ENCODE measurements at regions not wholly inside any gene's neighbourhood (a gene's known extent, or its start where the extent isn't known, plus 50 kb on each side); places are given as distances from the start of the nearest gene placed in this dataset.
"Not testable (repeated sequence)": the region's sequence is repeated elsewhere in the genome, so short reads cannot be mapped to it uniquely, and the experiment has no call there.

DNA sequence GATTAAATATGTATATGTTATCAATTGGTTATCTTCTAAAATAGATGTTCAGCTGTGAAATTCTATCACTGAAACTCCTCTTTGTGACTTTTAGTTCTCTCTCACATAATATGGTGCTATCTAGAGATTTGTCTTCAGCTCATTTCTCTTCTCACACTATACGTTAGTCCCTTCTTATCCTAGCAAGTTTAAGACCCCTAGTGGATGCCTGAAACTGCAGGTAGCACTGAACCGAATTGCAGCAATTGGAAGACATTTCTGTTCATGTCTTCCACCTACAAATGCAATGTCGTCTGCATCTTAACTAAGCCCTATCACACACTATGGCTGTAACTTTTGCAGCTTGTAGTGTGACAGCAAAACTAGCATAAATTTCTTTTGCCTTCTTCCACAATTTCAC lies 442.7 kb upstream of the POM121L12 start:
- DNase-seq (ENCODE audit: low read depth in 2 of 2) = no peak

- DNase-seq (ENCODE audit: low read depth in 2 of 2) = no peak
Measured at GRCh38 chr7:52586704-52587103, 448.7 kb upstream of the POM121L12 start.

- no peak for DNase-seq (ENCODE audit: low read depth in 2 of 2)
Measured at GRCh38 chr7:52584041-52584440, 451.4 kb upstream of the POM121L12 start.

GRCh38 chr7:52573141-52573540 lies 462.3 kb upstream of the POM121L12 start:
- DNase-seq (ENCODE audit: low read depth in 2 of 2) = not testable (repeated sequence)

DNA sequence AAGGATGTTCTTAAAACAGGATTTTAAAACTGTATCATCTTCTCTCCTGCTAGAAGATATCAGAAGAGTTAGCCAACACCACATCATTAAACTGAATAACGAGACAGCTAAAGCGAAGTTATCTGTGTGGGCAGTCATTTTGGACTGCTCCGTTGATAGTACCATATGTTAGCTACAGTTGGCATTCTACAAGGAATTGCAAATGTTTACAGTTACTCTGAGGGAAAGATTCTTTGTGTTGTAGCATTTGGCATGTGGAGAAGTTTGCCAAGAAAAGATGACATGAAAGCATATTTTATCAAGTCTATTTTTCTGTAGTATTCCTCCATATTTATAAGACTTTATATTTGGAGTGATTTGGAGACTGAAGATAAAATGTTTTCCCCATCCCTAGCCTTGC lies 464.4 kb upstream of the POM121L12 start:
- no peak for DNase-seq (ENCODE audit: low read depth in 2 of 2)

DNA sequence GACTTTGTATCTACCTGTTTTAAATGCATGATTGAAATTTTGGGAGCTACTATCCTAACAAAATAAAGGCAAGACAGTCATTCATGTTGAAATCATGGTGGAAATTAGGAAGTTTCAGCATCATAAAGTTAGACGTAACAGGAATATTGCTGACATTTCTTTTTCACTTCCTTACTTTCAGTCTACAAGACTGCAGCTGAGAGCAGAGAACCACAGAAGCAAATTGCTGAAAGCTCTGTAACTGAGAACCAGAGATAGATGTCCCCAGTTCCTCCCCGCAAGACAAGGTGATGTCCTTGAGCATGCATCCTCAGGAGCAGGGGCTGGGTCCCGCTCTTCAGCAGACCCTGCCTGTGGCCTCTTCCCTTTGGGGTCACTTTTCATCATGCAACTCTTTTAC lies 466.3 kb upstream of the POM121L12 start:
- DNase-seq (ENCODE audit: low read depth in 2 of 2) = no peak

GRCh38 chr7:52565974-52566373 lies 469.5 kb upstream of the POM121L12 start:
- no peak for DNase-seq (ENCODE audit: low read depth in 2 of 2)

DNA sequence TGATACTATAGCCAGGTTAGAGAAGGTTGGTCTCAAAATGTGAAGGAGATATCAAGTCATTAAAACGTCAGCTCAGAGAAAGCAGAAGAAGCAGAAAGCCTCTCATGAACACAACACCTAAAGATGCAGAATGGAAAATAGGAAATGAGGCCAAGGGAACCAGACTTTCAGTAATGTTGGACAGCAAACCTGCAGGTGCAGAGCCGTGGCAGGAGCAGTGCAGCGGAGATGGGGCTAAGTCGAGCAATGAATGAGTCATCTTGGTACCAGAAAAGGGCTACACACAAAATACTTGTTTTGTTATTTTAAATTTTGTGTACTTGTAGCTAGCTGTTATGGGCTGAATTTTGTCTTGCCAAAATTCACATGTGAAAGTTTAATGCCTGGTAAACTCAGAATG lies 479.6 kb upstream of the POM121L12 start:
- no peak for DNase-seq (ENCODE audit: low read depth in 2 of 2)

GRCh38 chr7:52547308-52547910 lies 488.0 kb upstream of the POM121L12 start:
- DNase-seq (ENCODE audit: low read depth in 2 of 2) = no peak

DNA sequence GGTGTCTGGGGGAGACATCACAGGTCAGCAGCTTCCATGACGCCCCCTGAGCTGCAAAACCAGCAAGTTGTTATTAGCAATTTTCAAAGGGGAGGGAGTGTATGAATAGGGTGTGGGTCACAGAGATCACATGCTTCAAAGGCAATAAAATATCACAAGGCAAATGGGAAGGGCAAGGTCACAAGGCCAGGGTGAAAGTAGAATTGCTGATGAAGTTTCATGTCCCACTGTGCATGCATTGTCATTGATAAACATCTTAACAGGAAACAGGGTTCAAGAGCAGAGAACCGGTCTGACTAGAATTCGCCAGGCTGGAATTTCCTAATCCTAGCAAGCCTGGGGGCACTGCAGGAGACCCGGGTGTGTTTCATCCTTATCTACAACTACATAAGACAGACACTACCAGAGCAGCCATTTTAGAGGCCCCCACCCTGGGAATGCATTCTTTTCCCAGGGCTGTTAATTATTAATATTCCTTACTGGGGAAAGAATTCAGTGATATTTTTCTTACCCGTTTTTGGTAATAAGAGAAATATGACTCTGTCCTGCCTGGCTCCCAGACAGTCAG lies 494.2 kb upstream of the POM121L12 start:
- not testable (repeated sequence) for DNase-seq (ENCODE audit: low read depth in 2 of 2)

- DNase-seq (ENCODE audit: low read depth in 2 of 2) = no peak
Measured at GRCh38 chr7:52540041-52540440, 495.4 kb upstream of the POM121L12 start.

- DNase-seq (ENCODE audit: low read depth in 2 of 2) = no peak
Measured at GRCh38 chr7:52539414-52539813, 496.0 kb upstream of the POM121L12 start.

- no peak for DNase-seq (ENCODE audit: low read depth in 2 of 2)
Measured at GRCh38 chr7:52537051-52537450, 498.4 kb upstream of the POM121L12 start.

DNA sequence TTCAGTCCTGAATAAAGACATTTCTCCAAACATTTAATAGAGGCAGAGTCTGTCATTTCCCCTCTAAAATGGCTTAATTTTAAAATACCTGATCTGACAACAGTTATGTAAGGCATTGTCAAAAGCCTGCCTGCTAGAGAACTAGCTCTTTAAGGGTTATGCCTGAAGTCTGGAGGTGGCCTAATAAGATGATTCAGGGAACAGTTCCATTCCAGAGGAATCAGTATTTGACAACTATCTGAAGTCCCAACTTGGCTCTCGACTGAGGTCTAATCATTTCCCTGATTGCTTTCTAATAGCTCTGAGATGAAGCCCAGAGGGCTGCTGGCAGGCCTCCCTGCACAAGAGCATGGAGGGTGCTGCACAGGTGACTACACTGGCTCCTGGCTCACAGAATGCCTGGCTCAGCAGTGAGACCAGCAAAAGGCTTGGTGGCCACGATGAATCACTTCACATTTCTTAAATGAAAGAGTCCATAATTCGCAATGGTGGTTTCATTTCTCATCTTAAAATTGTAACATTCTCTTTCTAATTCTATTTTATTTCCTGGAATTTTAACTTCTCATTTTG lies 509.6 kb upstream of the POM121L12 start:
- no peak for DNase-seq (ENCODE audit: low read depth in 2 of 2)

- no peak for DNase-seq (ENCODE audit: low read depth in 2 of 2)
Measured at GRCh38 chr7:52518869-52519268, 516.6 kb upstream of the POM121L12 start.

- no peak for DNase-seq (ENCODE audit: low read depth in 2 of 2)
Measured at GRCh38 chr7:52512656-52513055, 522.8 kb upstream of the POM121L12 start.

DNA sequence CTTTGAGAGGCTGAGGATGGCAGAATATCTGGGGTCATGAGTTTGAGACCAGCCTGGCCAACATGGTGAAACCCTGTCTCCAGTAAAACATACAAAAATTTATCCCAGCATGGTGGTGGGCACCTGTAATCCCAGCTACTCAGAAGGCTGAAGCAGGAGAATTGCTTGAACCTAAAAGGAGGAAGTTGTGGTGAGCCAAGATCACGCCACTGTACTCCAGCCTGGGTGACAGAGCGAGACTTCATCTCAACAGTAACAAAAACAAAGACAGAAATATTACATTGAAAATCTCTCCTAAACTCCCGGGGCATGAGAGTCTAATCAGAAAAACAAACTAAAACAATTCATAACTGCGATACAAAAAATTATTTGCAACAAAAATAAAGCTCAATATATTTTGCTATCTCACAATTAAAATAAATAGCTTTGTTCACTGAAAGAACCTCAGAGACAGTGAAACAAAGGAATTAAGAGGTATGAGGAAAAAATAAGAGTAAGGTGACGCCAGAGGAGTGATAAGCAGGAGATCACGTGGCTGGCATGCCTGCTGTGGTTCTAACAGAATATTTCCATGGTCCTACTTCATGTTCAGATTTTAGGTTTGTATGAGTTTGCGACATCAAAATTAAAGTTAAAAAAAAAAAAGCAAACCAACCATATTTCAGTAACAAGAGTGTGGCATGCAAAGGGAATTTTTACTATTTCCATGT lies 527.7 kb upstream of the POM121L12 start:
- no peak for DNase-seq (ENCODE audit: low read depth in 2 of 2)

DNA sequence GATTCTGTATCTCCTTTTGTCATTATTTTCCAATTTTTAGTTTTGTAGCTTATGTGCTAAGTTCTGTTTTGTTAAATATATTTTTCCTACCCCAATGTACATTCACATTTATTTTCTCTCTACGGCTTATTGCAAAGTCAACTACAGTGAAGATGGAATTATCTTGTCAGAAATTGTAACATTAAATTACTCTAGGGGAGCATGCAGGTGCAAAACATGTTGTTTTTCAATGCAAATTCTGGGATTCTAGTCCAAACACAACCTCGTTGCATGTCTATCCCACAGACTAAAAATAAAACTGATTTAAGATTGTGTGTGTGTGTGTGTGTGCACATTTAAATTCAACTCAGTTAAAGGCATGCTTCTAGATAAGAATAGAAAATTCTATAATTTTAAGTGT lies 529.1 kb upstream of the POM121L12 start:
- DNase-seq (ENCODE audit: low read depth in 2 of 2) = no peak

DNA sequence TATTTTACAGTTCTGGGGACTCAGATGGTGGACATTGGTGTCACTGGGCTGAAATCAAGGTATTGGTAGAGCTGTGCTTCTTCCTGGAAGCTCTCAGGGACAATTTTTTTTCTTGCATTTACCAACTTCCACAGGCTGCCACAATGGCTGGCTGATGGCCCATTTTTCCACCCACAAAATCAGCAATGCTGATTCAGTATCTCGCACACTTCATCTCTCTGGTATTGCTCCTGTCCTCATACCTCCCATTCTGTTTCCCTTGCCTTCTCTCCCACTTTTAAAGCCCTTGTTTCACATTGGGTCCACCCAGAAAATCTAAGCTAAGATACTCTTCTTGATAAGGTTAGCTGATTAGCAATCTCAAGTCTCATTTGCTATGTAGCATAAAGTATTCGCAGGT lies 530.9 kb upstream of the POM121L12 start:
- no peak for DNase-seq (ENCODE audit: low read depth in 2 of 2)

- no peak for DNase-seq (ENCODE audit: low read depth in 2 of 2)
Measured at GRCh38 chr7:52502281-52502680, 533.2 kb upstream of the POM121L12 start.

GRCh38 chr7:52501696-52502095 lies 533.7 kb upstream of the POM121L12 start:
- DNase-seq (ENCODE audit: low read depth in 2 of 2) = no peak

- DNase-seq (ENCODE audit: low read depth in 2 of 2) = no peak
Measured at GRCh38 chr7:52500841-52501240, 534.6 kb upstream of the POM121L12 start.

DNA sequence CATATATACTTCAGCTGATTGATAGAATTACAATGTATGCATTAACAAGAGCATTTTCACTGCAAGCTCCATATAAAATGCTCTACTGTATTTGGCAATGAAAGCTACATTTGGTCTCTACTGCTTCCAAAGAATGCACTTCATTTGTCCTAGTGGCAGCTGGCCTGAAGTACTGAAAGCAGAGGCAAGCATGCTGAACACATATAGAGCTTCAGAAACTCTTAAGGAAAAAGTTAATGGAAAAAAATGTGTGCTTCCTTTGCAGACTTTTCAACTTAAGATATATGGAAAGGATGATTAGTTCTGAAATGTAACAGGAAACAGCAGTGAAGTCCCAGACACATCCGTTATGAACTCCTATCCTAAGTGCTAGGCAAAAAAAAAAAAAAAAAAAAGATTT lies 537.1 kb upstream of the POM121L12 start:
- no peak for DNase-seq (ENCODE audit: low read depth in 2 of 2)
